ENCODE measurements at regions not wholly inside any gene's neighbourhood (a gene's known extent, or its start where the extent isn't known, plus 50 kb on each side); places are given as distances from the start of the nearest gene placed in this dataset.

GRCh38 chr20:10749084-10749483 lies 75.3 kb upstream of the JAG1 start:
- peaks cover 0 to 47% (median 7%) of the 10 kb centered on the region in 9 donors for H3K4me1 ChIP-seq
- no peaks in the 10 kb centered on the region for H3K9me3 ChIP-seq
- H3K27me3 ChIP-seq = no peaks in the 10 kb centered on the region
- no peak for DNase-seq
- H3K36me3 ChIP-seq = no peaks in the 10 kb centered on the region
- H3K4me3 ChIP-seq = no peak overlapping the region
- intact Hi-C loops (cut with DNase I) = loop anchor here in 1 of 10 donors (10.0 kb wide), 1 partner anchor 106 kb away; no protein-coding TSS in a partner anchor
- no peak overlapping the region for H3K27ac ChIP-seq
- TF ChIP-seq CTCF (IDR thresholded peaks at IDR 0.05) = no peak
- no peak for ATAC-seq

- Histone ChIP-seq H3K4me3 (no peak overlapping the region), H3K9me3 (no peaks in the 10 kb centered on the region), H3K36me3 (no peaks in the 10 kb centered on the region), H3K4me1 (peaks cover 0 to 23% (median 3%) of the 10 kb centered on the region in 9 donors), H3K27me3 (no peaks in the 10 kb centered on the region), H3K27ac (no peak overlapping the region)
- intact Hi-C loops (cut with DNase I) = loop anchor here in 1 of 10 donors (5.0 kb wide), 1 partner anchor 1595 kb away; no protein-coding TSS in a partner anchor
- TF ChIP-seq CTCF (IDR thresholded peaks at IDR 0.05) = no peak
- ATAC-seq (no peak), DNase-seq (no peak)
Observed at GRCh38 chr20:10752206-10752605, 78.4 kb upstream of the JAG1 start.

- DNase-seq (no peak), ATAC-seq (no peak)
- TF ChIP-seq CTCF (IDR thresholded peaks at IDR 0.05) = no peak
- Histone ChIP-seq H3K36me3 (no peaks in the 10 kb centered on the region), H3K27me3 (no peaks in the 10 kb centered on the region), H3K4me3 (no peak overlapping the region), H3K9me3 (peaks cover 0 to 3% (median 0%) of the 10 kb centered on the region in 11 donors), H3K4me1 (peaks cover 0 to 11% (median 0%) of the 10 kb centered on the region in 9 donors), H3K27ac (peak overlapping the region in 1 of 10 donors; percentile 42)
- 65 to 66% methylated on average over 2 of the region's 2 CpGs for WGBS, 2 donors
- intact Hi-C loops (cut with DNase I) = loop anchor here in 2 of 10 donors (5.0 kb wide), 2 partner anchors 107 to 1598 kb away; no protein-coding TSS in a partner anchor
Observed at GRCh38 chr20:10754824-10755223, 81.0 kb upstream of the JAG1 start.

- WGBS, 2 donors = 76 to 80% methylated on average over 4 of the region's 4 CpGs
- no peak for TF ChIP-seq CTCF (IDR thresholded peaks at IDR 0.05)
- Histone ChIP-seq H3K36me3 (no peaks in the 10 kb centered on the region), H3K27me3 (no peaks in the 10 kb centered on the region), H3K9me3 (peaks cover 0 to 3% (median 0%) of the 10 kb centered on the region in 11 donors), H3K4me1 (peaks cover 0 to 17% (median 0%) of the 10 kb centered on the region in 9 donors), H3K27ac (no peak overlapping the region), H3K4me3 (no peak overlapping the region)
- no peak for DNase-seq
- intact Hi-C loops (cut with DNase I) = loop anchor here in 1 of 10 donors (5.0 kb wide), 1 partner anchor 104 kb away; no protein-coding TSS in a partner anchor
- ATAC-seq = no peak
Observed at GRCh38 chr20:10758446-10758845, 84.6 kb upstream of the JAG1 start.
